ENCODE measurements at regions not wholly inside any gene's neighbourhood (a gene's known extent, or its start where the extent isn't known, plus 50 kb on each side); places are given as distances from the start of the nearest gene placed in this dataset.
"Not testable (repeated sequence)": the region's sequence is repeated elsewhere in the genome, so short reads cannot be mapped to it uniquely, and the experiment has no call there.

DNA sequence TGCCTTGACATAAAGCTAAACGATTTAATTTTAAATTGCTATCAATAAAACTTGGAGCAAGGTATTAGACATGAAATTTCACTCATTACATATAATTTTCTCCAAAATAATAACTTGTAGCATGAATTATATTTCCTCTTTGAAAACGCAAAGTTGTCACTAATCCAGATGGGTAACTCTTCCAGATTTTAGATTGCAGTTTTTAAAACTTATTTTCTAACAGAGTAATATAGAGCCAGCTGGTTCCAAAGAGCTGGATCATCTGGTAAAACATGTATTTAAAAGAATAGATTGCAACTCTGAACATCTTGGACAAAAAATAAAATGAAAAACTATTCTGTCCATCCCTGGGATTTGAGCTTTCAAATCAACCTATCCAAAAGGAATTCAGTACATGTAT is 238.2 kb upstream of the INTU start:
- DNase-seq: no peak

DNA sequence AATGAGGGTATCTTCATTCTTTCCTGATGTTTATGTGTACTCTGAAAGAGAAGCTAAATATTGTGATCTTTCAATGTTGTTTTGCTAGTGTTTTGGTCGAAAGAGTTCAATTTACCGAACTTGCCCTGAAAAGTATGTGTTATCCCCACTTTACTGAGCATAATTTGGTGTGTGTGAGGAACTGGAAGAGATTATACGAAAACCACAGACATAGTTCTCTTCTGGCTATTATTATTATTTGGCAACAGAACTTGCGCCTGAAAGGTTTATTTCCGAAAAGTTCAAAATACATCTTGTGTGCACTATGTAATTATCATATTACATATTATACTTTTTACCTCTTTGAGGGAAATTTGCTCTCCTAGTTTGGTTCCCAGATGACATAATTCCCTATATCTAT is 232.5 kb upstream of the INTU start:
- no peak for DNase-seq

DNA sequence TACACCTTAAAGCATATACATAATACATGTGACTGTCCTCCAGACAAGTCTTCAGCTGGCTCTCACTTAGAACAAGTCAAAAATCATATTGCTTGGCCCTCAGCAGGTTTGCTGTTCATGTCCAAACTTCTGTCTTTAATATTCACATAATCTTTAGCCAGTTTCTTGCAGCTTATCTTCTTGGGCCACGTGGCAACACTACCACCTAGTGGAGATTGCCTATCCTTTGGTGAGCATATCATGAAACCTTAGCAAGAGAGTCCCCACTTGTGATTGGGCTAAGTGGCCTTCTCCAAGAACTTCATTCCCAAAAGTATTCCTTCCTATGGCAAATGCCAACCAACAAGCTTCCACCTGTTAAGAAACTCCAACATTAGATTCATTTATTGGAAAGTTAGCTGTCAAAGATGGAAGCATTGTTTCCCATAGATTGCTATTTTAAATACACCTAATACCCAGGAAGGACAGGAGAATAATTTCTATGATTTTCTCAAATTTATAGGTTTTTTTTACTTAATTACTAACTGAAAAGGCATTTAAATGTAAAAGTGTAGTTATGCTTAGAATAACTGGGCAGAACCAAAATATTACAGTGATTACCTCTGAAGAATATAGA is 231.9 kb upstream of the INTU start:
- DNase-seq: peak; percentile 73 to 76

DNA sequence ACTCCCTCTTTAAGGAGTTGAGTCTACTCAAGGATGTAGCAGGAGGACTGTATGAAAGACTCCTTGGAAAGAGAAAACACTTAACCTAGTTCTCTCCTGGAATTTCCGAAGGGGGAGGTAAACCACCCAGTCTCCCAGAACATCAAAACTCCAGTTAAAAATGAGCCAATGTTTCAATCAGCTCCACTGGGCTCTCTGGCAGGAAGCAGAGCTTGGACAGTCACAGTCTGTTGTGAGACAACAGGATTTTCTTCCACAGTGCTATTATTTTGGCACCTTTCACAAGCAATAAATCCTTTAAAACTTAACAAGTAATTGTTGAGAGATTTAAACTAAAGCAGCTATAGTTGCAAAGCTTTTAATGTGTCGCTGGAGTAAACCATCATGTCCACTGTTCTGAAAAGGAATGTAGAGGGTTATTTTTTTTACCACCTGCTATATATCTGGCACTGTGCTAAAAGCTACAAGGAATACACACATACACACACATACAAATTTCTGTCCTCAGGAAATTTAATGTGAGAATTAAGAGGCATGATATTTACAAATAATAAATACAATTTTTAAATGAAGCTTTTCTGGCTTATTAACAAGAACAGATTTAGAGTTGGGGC is 229.2 kb upstream of the INTU start:
- no peak for DNase-seq

DNA sequence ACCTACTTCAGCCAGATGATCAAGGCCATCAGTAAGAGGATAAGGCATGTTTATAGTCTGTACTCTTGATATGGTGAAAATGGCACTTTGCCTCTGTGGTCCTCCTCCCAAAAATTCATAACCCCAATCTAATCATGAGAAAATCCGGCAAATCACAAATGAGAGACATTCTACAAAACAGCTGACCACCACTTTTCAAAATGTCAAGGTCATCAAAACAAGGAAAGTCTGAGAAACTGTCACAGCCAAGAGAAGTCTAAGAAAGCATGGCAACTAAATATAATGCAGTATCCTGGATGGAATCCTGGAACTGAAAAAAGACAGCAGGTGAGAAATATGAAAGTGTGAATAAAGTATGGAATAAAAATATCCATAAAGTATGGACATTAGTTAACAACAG is 226.6 kb upstream of the INTU start:
- no peak for DNase-seq

DNA sequence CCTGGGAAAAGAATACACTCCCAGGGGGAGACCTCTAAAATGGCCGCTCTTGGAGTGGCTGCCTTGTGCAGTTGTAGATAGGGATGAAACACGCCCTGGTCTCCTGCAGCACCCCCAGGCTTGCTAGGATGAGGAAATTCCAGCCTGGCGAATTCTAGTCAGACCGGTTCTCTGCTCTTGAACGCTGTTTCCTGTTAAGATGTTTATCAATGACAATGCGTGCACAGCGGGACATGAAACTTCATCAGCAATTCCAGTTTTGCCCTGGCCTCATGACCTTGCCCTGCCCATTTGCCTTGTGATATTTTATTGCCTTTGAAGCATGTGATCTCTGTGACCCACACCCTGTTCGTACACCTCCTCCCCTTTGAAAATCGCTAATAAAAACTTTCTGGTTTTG is 225.2 kb upstream of the INTU start:
- DNase-seq: not testable (repeated sequence)

DNA sequence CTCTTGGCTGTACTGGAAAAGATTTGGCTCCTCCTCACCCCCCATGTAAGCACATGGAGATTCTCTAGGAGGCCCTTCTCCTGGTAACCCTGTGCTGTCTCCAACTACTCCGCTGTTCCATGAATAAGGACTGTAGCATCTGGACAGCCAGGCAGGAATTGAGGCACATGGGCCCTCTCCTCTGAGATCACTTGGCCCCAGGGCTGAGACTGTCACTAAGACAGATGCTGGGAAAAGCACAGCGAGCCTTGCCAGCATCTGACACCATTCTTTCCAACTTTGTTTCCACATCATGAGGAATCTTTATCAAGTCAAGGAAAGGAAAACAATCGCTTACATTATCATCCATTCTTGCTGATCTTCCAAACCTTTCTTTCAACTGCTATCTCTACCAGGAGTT is 222.6 kb upstream of the INTU start:
- DNase-seq: no peak

DNA sequence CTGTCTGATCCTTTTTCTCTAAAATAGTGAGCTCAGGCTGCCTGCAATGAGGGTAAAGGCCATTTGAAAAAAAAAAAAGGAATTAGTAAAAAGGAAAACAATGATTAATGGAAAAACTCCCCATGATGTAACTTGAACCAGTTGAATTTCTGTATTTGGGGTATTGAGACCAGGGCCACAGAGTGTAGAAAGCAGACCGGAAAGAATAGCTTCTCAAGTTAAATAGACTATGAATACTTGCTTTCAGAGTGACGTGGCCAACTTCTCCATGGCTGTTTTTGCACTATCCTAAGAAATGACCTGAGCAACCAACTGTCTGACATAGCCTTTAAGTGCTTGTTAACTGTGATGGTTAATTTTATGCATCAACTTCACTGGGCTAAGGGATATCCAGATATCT is 222.1 kb upstream of the INTU start:
- no peak for DNase-seq

DNA sequence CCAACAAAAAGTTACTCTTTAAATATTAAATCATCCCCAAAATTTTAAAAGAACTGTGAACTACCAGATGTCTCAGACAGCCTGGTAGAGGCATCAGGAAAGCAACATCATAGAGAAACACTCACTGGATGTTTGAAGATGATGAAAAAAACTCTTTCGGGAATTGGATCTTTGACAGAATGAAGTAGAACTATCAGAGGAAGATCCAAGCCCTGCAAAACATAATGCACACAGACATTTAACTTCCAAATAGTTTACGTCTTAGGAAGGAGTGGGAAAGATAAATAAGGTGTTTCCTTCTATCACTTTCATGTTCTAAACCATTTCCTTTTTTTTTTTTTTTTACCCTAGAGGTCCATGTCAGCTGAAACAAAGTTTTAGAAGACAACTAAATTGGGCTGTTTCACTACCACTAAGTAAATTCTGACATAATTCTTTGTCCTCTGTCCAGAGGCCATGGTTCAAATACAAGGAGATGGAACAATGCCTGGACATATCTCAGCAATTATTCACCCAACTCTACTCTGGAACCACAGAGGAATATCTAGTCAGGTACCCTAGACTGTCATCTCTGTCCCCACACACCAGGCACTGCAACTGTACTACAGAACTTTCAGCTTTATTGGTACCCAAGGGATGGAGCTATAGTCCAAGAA is 217.7 kb upstream of the INTU start:
- no peak for DNase-seq

DNA sequence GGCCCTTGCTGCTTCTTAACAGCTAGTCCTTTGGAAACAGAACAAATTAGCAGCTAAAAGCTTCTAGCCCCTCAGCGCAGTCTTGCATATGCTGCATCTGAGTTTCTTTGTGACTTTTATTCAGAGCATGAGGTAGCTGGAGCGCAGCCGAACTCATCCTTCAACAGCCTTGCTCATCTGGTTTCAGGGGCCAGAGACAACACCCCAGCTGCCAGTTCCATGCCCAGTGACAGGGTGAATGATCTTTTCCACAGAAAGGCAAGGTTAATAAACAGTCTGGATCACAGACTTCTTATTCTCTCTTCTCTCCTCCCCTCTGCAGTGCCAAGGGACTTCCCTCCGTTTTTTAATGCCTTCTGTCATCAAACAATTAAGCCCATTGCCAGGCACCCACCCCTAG is 216.6 kb upstream of the INTU start:
- DNase-seq: no peak

DNA sequence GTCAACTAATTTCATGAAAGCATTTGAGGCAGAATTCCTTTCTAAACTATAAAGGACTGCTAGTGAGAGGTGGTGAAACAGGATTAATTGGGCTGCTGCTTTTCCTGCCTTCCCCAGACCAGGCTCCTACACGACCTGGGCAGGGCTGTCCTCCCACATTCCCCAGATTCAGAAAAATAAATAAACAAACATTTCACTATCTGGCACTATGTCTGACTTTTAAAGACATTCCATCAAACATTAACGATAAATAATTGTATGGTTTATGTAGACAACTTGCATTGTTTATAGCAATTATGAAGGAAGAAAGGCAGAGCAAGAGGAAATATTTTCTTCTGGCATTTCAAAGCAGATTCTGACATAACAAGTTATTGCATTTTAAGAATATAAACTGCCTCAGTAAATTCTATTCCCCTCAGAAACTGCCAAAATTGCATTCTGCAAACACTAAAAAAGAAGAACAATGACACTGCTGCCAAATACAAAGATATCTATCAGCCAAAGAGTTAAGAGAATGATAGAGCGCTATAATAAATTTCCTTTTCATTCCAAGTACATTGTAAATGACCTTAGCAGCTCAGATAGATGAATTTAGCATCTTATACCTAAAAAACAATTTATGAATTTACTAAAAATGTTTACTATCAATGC is 214.7 kb upstream of the INTU start:
- DNase-seq: no peak

DNA sequence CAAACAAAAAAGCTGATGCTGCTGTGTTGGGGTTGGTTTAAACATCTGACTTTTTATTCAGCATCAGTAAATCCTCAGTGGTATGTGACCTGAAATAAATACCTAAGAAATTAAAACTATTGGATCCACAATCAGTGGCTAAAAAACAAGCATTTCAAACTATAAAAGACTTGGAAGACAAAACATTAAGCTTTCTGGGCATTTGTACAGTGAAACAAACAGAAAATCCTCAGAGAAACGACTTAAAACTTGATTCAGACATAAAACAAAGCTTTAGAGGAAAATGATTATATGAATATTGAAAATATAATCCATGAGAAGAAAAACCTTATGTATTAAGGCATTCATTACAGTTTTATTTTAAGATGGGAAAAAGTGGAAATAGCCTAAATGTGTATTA is 213.3 kb upstream of the INTU start:
- no peak for DNase-seq

DNA sequence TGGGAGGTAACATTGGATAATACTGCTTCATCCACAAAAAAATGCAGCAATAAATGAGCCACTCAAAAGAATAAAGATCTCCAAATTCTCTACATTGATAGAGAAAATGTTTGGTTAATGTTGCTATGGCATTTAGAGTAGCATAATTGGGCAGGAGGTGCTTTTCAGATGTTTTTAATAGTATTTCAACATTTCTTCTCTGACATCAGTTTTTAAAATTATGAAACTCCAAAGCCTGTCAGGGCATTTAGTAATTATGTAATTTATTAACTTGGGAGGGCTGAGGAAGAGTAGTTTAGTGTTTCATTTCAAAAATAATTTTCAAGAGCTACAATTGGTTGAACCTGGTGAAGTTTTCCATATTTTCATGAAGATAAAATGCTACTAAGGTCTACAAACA is 211.3 kb upstream of the INTU start:
- DNase-seq: no peak

DNA sequence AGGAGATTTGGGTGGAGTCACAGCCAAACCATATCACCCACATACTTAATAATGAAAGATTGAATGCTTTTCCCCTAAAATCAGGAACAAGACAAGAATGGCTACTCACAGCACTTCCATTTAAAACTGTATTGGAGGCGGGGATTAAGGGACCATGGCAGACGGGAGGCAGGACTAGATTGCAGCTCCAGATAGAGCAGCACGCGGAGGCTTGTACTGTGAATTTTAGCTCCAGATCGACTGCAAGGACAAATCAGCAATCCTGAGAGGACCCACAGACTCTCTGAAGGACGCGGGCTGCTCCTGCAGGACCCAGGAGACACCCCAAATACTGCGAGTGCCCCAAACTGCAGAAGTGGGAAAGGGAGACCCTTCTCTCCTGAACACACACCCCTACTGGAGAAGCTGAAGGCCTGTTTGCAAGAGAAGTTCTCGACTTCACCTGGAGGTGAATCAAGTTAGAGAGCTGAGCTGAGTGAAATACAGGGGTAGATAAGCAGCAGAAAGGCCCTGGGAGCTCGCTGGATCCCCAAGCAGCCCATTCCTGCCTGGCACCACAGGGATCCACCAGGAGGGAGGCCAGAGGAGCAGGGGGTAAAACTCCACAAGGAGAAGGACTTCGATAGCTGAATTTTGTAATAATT is 207.4 kb upstream of the INTU start:
- no peak for DNase-seq

DNA sequence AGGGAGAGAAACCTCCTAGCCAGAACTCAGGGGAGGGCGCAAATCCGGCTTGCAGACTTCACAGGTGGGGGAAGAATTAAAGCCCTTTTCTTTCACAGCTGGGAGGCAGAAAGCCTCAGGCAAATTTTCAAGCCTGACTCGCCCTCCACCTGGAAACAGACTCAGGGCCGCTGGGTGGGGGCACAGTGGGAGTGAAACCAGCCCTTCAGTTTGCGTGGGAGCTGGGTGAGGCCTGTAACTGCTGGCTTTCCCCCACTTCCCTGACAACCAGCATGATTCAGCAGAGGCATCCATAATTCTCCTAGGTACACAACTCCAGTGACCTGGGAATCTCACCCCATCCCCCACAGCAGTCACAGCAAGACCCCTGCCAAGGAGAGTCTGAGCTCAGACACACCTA is 206.9 kb upstream of the INTU start:
- no peak for DNase-seq

DNA sequence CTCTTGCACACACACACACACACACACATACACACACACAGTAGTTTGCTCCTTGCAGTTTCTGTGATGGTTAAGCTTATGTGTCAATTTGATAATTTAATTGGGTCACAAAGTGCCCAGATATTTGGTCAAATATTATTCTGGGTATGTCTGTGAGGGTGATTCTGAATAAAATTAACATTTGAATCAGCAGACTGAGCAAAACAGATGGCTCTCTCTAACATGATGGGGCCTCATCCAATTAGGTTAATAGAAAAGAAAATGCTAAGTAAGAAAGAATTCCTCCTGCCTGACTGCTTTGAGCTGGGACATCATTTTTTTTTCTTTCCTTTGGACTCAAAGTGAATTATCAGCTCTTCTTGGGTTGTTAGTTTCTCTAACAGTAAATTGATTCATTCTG is 191.2 kb upstream of the INTU start:
- DNase-seq: no peak

DNA sequence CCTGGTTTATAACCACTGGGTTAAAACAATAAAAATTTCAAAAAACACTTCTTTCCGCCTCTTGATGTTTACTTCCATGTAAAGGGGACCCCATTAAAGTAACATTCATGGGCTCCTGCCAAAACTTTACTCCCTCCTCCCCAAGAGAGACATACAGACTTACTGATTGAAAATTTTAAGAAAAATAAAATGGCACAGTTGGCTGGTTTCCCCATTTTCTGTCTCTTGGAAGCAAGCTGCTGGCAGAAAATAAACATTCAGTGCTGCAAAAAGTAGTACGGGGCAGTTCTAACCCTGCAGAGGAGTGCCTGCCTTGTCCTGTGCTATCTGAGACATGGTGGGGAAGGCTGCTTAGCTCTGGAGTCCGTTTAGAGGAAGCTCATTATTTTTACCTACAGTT is 187.3 kb upstream of the INTU start:
- no peak for DNase-seq

DNA sequence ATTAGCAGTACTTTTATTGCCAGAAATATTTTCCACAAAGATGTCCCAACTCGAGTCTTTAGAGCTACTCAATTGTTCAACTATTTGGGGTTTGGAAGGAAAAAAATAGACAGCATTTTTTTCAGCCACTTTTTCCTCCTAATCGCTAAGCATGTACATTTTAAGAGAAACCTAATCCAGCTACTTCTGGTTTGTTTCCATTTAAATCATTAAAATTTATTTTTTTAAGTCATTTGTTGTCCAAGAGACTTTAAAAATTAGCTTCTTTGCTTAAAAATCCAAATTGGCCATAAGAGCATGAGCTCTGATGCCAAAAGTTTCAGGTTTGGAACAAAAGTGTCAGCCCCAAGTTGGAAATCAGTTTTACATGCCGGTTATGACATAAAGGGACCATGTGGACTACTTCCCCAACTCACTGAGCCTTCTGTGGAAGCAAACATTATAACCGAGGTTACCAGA is 186.3 kb upstream of the INTU start:
- DNase-seq: no peak

DNA sequence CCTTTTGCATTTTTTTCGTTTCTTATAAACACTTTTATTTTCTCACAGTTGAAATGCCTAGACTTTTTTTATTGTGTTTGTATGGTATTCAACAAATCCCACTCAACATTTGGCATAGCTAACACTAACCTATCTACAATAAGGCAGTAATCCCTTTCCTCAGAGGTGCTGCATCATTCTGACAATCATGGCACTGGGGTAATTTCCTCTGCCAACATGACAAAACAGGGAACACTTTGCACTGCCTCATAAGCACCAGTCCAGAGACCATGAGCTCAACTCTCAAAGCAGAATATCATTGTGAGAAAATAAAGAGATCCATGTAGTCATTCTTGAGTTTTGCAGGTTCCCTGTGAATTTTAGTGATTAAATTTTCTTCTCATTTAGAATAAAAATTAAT is 183.8 kb upstream of the INTU start:
- DNase-seq: no peak

DNA sequence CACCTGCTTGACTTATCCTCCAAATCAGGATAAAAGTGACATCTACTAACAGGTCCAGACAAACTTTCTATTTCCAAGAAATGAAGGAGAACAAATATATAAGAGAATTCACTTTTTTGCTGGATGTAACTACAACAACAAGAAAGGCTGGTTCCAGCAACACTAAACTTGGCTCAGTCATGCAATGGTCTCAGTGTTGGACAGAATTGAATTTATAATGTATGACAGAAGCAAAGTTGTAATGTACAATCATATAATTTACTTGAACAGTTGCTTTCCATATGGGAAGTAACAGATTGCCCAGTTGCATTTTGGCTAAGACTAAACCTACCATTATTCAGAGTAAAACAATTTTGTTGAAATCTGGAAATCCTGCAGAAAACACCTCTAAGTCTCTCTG is 183.3 kb upstream of the INTU start:
- DNase-seq: no peak

DNA sequence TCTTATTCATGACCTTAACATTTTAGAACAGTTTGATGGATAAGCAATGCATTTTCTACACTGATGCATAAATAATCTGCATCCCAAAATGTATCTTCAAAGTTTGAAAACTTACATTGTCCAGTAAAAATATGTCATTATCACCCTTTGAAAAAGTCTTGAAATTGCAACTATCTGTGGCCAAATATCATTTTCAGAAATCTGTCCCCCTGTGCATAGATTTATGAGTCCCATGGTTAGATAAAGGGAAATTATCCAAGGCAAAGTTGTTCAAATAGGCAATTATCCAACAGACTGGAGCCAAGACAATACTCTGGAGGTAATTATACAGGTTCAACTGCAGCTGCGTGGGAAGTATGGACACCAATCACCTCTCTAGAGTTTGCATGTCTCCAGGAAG is 182.5 kb upstream of the INTU start:
- no peak for DNase-seq

DNA sequence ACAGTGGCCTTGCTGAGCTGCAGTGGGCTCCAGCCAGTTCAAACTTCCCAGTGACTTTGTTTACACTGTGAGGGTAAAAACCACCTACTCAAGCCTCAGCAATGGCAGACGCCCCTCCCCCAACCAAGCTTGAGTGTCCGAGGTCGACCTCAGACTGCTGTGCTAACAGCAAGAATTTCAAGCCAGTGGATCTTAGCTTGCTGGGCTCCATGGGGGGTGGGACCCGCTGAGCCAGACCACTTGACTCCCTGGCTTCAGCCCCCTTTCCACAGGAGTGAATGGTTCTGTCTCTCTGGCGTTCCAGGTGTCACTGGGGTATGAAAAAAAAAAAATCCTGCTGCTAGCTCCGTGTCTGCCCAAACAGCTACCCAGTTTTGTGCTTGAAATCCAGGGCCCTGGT is 168.9 kb upstream of the INTU start:
- no peak for DNase-seq

DNA sequence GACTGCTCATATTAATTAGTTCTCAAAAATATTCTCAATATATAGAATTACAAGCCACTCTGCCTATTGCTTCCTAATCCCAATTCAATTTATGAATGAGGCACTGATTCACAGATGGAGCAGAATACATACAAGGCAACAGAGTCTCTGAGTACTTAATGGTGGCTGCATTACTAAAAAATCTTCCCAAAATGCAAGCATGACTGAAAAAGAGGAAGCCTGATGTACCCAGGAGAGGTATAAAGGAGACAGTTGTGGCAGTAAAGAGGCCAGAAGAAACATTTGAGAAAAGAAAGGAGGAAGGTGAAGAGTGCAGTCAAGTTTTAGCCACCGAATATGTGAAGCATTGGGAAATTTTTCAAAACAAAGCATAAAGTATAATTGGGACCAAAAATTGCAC is 163.2 kb upstream of the INTU start:
- peak; percentile 5 to 18 for DNase-seq

Measured in Kasumi-1 (cell line).